ENCODE measurements at regions not wholly inside any gene's neighbourhood (a gene's known extent, or its start where the extent isn't known, plus 50 kb on each side); places are given as distances from the start of the nearest gene placed in this dataset.

- TF ChIP-seq USF1 (IDR thresholded peaks at IDR 0.05; ENCODE audit: borderline replicate concordance, low read depth) = no peak
- TF ChIP-seq CTCF (IDR thresholded peaks at IDR 0.05) = no peak
- no peak for TF ChIP-seq REST (IDR thresholded peaks at IDR 0.05; ENCODE audit: low read depth, low read length)
- TF ChIP-seq NRF1 (IDR thresholded peaks at IDR 0.05; ENCODE audit: low read depth, low read length) = no peak
- no peak for TF ChIP-seq POLR2AphosphoS5 (IDR thresholded peaks at IDR 0.05; ENCODE audit: low read depth, low read length)
- no peak for TF ChIP-seq GABPA (IDR thresholded peaks at IDR 0.05; ENCODE audit: low read depth)
- no peak for TF ChIP-seq YY1 (IDR thresholded peaks at IDR 0.05; ENCODE audit: low read depth)
These were observed 298.7 kb upstream of the NRG3 start for GRCh38 chr10:81576336-81576735.
